Pancreas (tissue), 10 donors: ENCODE measurements at regions not wholly inside any gene's neighbourhood (a gene's known extent, or its start where the extent isn't known, plus 50 kb on each side); places are given as distances from the start of the nearest gene placed in this dataset.

Source experiments
- ATAC-seq, 4 donors: fragments of 200-7000 bp; cut with Tn5 transposase; one replicate each; pipeline versions ENCODE4 v1.8.0 to v1.9.1; 2020; ENCODE audit warnings: mild to moderate bottlenecking in 4 of 4, moderate library complexity in 4 of 4
- DNase-seq, 6 donors: peaks; one replicate each; pipeline ENCODE4 v3.0.0-alpha.2; 2020
- FAIRE-seq: peaks from 2 replicates; lab custom pipeline; 2012; peaks lifted over from hg19 to GRCh38; lab: Jason Lieb, UNC
- H3K27ac ChIP-seq, 4 donors: fragments of 200-600 bp; sonication (generic); 1 replicate in 3 of 4; 2 replicates in 1 of 4; pipeline versions ENCODE4 v1.5.0 to v1.8.0; 2020
- H3K27me3 ChIP-seq, 4 donors: fragments of 200-600 bp; one replicate each; pipeline ENCODE4 v1.8.0; 2021
- H3K36me3 ChIP-seq, 3 donors: fragments of 200-600 bp; sonication (generic) in 1 of 3; one replicate each; pipeline versions ENCODE4 v1.5.0 to v1.8.0; 2020 to 2021
- H3K4me1 ChIP-seq, 3 donors: fragments of 200-600 bp; one replicate each; pipeline ENCODE4 v1.8.0; 2021
- H3K4me3 ChIP-seq, 4 donors: fragments of 200-600 bp; sonication (generic) in 2 of 4; one replicate each; pipeline versions ENCODE4 v1.5.0 to v1.8.0; 2020 to 2021
- H3K9me3 ChIP-seq, 4 donors: fragments of 200-600 bp; one replicate each; pipeline ENCODE4 v1.8.0; 2021
- CTCF ChIP-seq, 4 donors: fragments of 200-600 bp; sonication (generic) in 3 of 4; IDR thresholded peaks; one replicate each; pipeline versions ENCODE4 v1.5.0 to v1.8.0; 2021; ENCODE audit warnings: antibody characterized with exemption in 4 of 4
- WGBS, 2 donors: extraction: QIAGEN DNeasy Blood & Tissue Kit; methylation state at CpG; one replicate each; pipeline ENCODE4 v1.1.7; 2013; 5-methylcytosine and 5-hydroxymethylcytosine counted together
- intact Hi-C, 3 donors: fragments of 100-400 bp; cut with DNase I; formaldehyde crosslinking; loops; one replicate each; pipeline versions ENCODE4 v1.11.1 to v1.14.2; 2022
- donor health status: healthy with polysubstance abuse.
- donor health status: DM: no; HTN: no; CAD: no; lungs with moderate emphysema.
- donor health status: DM: no; HTN: no; CAD: no.
- donor health status: control.
- donor health status: control.
- donor health status: Bipolar disorder and iron deficiency.
- donor health status: DM: yes; HTN: yes; CAD: no.
- donor health status: DM: no; HTN: no; CAD: no.
- donor health status: DM: no; HTN: no; CAD: no.
- donor health status: DM: yes; HTN: yes; CAD: no.

- H3K9me3 ChIP-seq, result no peaks in the 10 kb centered on the region
- H3K4me1 ChIP-seq, result no peaks in the 10 kb centered on the region
- FAIRE-seq (no peak), ATAC-seq (no peak), DNase-seq (no peak)
- no peak for TF ChIP-seq CTCF (IDR thresholded peaks at IDR 0.05)
- H3K4me3 ChIP-seq, result no peak overlapping the region
- no peak overlapping the region for H3K27ac ChIP-seq
- WGBS, 2 donors, result 80 to 84% methylated on average over 1 of the region's 1 CpG
- no peaks in the 10 kb centered on the region for H3K27me3 ChIP-seq
- intact Hi-C loops, result no loop called here
- no peaks in the 10 kb centered on the region for H3K36me3 ChIP-seq
Measured at GRCh38 chr5:98581112-98581997, 192.1 kb upstream of the RGMB start.

GRCh38 chr5:98583586-98583985 is 189.9 kb upstream of the RGMB start:
- no peak for DNase-seq
- no peak for ATAC-seq
- intact Hi-C loops, result no loop called here
- H3K9me3 ChIP-seq, result no peaks in the 10 kb centered on the region
- no peak for FAIRE-seq
- 75 to 76% methylated on average over 2 of the region's 2 CpGs for WGBS, 2 donors
- no peak for TF ChIP-seq CTCF (IDR thresholded peaks at IDR 0.05)
- H3K4me3 ChIP-seq, result no peak overlapping the region
- H3K4me1 ChIP-seq, result no peaks in the 10 kb centered on the region
- no peaks in the 10 kb centered on the region for H3K27me3 ChIP-seq
- H3K36me3 ChIP-seq, result no peaks in the 10 kb centered on the region
- H3K27ac ChIP-seq, result no peak overlapping the region

- Histone ChIP-seq H3K36me3 (no peaks in the 10 kb centered on the region), H3K4me1 (no peaks in the 10 kb centered on the region), H3K27me3 (no peaks in the 10 kb centered on the region), H3K27ac (no peak overlapping the region), H3K4me3 (no peak overlapping the region), H3K9me3 (no peaks in the 10 kb centered on the region)
- no peak for ATAC-seq
- FAIRE-seq, result no peak
- TF ChIP-seq CTCF (IDR thresholded peaks at IDR 0.05), result no peak
- intact Hi-C loops, result no loop called here
- no peak for DNase-seq
- WGBS, 2 donors, result 52 to 66% methylated on average over 3 of the region's 3 CpGs
Measured at GRCh38 chr5:98585661-98586310, 187.7 kb upstream of the RGMB start.

GRCh38 chr5:98586581-98586980 is 186.9 kb upstream of the RGMB start:
- no peaks in the 10 kb centered on the region for H3K36me3 ChIP-seq
- ATAC-seq (no peak), DNase-seq (no peak), FAIRE-seq (no peak)
- H3K27ac ChIP-seq, result no peak overlapping the region
- H3K4me3 ChIP-seq, result no peak overlapping the region
- H3K4me1 ChIP-seq, result no peaks in the 10 kb centered on the region
- intact Hi-C loops, result no loop called here
- 82 to 83% methylated on average over 4 of the region's 4 CpGs for WGBS, 2 donors
- H3K27me3 ChIP-seq, result no peaks in the 10 kb centered on the region
- no peak for TF ChIP-seq CTCF (IDR thresholded peaks at IDR 0.05)
- no peaks in the 10 kb centered on the region for H3K9me3 ChIP-seq

GRCh38 chr5:98587166-98587565 is 186.3 kb upstream of the RGMB start:
- intact Hi-C loops, result no loop called here
- Histone ChIP-seq H3K27ac (no peak overlapping the region), H3K36me3 (no peaks in the 10 kb centered on the region), H3K9me3 (no peaks in the 10 kb centered on the region), H3K4me1 (no peaks in the 10 kb centered on the region), H3K27me3 (no peaks in the 10 kb centered on the region), H3K4me3 (no peak overlapping the region)
- no peak for TF ChIP-seq CTCF (IDR thresholded peaks at IDR 0.05)
- FAIRE-seq (no peak), DNase-seq (no peak), ATAC-seq (no peak)
- WGBS, 2 donors, result 71 to 76% methylated on average over 5 of the region's 5 CpGs
